WERI-Rb-1 (cell line): ENCODE measurements at regions not wholly inside any gene's neighbourhood (a gene's known extent, or its start where the extent isn't known, plus 50 kb on each side); places are given as distances from the start of the nearest gene placed in this dataset.
A peak's percentile ranks its signal among the peaks of the same experiment; 100 is the strongest.

Experiments used
- DNase-seq: peaks from one replicate; pipeline ENCODE4 v3.0.0-alpha.2; 2020
- H3K27ac ChIP-seq: fragments of 250-450 bp; sonication (Bioruptor Pico); 2 replicates; pipeline ENCODE4 v1.5.1; 2020; ENCODE audit warnings: mild to moderate bottlenecking, moderate library complexity
- H3K27me3 ChIP-seq: fragments of 250-450 bp; sonication (Bioruptor Pico); 2 replicates; pipeline ENCODE4 v1.5.1; 2021; ENCODE audit warnings: mild to moderate bottlenecking, low read depth, moderate library complexity; ENCODE audit not compliant: insufficient read depth, severe bottlenecking
- H3K36me3 ChIP-seq: fragments of 250-450 bp; sonication (Bioruptor Pico); 2 replicates; pipeline ENCODE4 v1.5.1; 2020; ENCODE audit warnings: mild to moderate bottlenecking, moderate library complexity
- H3K4me3 ChIP-seq: 2 replicates; pipeline ENCODE4 v1.5.1; 2011; ENCODE audit warnings: low read depth, mild to moderate bottlenecking, control low read depth, low read length
- H3K9me3 ChIP-seq: fragments of 250-450 bp; sonication (Bioruptor Pico); 2 replicates; pipeline ENCODE4 v1.5.1; 2021; ENCODE audit warnings: mild to moderate bottlenecking, moderate library complexity; ENCODE audit not compliant: severe bottlenecking
- CTCF ChIP-seq: IDR thresholded peaks from 2 replicates; pipeline ENCODE4 v1.5.1; 2011; ENCODE audit warnings: low read depth, mild to moderate bottlenecking, control low read depth, inconsistent platforms, low read length

- H3K36me3 ChIP-seq = no peaks in the 10 kb centered on the region
- H3K27ac ChIP-seq = no peak overlapping the region
- H3K27me3 ChIP-seq = no peaks in the 10 kb centered on the region
- DNase-seq = no peak
- no peak for TF ChIP-seq CTCF
- no peaks in the 10 kb centered on the region for H3K9me3 ChIP-seq
- H3K4me3 ChIP-seq = no peak overlapping the region
Measured at GRCh38 chr22:48982321-48982905, 845.3 kb downstream of the BRD1 start.

DNA sequence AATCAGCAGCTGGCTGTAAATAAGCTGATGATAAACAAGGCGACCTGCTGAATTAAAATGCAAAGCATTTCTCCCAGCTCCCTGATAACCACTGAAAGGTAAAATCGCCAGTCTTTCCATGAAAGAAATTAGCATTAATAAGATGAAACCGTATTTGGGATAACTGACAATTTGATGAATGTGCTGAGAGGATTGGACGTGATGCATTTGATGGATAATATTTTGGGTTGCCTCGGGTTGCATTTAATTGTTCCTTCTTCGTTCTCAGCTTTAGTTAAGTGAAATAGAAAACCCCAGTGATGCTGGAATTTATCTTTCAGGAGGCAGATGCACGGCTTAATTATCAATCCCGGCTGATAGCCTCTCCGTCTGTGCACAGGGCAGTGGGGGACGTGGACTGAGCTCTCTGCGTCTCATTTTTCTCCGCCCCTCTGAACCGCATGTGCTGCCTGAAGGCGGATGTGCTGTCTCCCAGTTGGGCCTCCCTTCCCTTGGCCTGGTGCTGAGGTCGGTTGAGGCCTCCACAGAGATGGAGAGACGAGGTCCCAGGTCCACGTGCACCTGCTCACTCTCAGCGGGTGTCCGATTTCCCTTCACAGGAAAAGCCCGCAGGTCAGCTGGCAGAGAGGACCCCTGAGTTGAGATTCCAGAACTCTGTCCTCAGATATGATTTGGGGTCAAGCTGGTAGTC lies 846.2 kb downstream of the BRD1 start:
- no peaks in the 10 kb centered on the region for H3K27me3 ChIP-seq
- no peak overlapping the region for H3K27ac ChIP-seq
- peak; percentile 65 for DNase-seq
- no peaks in the 10 kb centered on the region for H3K36me3 ChIP-seq
- H3K4me3 ChIP-seq = no peak overlapping the region
- no peaks in the 10 kb centered on the region for H3K9me3 ChIP-seq
- TF ChIP-seq CTCF = no peak

- H3K36me3 ChIP-seq = no peaks in the 10 kb centered on the region
- no peak overlapping the region for H3K4me3 ChIP-seq
- no peaks in the 10 kb centered on the region for H3K9me3 ChIP-seq
- H3K27me3 ChIP-seq = no peaks in the 10 kb centered on the region
- DNase-seq = no peak
- H3K27ac ChIP-seq = no peak overlapping the region
- TF ChIP-seq CTCF = no peak
Measured at GRCh38 chr22:48980918-48981317, 846.8 kb downstream of the BRD1 start.

DNA sequence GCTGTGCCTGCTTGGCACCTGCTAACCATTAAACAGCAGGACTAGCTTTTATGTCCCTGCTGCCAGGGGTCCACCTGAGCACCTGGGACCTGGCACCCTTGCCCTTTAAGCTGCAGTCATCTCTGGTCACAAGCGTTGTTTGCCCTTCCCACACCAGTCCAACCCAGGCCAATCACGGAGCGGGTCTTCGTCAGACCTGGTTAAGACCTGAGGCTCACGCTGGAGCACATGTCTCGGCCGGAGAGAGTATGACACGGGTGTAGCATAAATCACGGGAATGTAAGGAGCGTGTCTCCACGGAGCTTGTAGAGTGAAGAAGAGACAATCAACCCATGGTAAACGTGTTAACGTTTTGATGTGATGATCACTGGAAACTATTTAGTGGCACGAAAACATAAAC lies 847.3 kb downstream of the BRD1 start:
- Histone ChIP-seq H3K27ac (no peak overlapping the region), H3K36me3 (no peaks in the 10 kb centered on the region), H3K9me3 (no peaks in the 10 kb centered on the region), H3K4me3 (no peak overlapping the region), H3K27me3 (no peaks in the 10 kb centered on the region)
- no peak for TF ChIP-seq CTCF
- no peak for DNase-seq

- no peaks in the 10 kb centered on the region for H3K27me3 ChIP-seq
- DNase-seq = no peak
- no peak overlapping the region for H3K4me3 ChIP-seq
- H3K27ac ChIP-seq = no peak overlapping the region
- no peaks in the 10 kb centered on the region for H3K36me3 ChIP-seq
- TF ChIP-seq CTCF = peak; percentile 34; the same call in 1 of the 2 replicates
- no peaks in the 10 kb centered on the region for H3K9me3 ChIP-seq
Measured at GRCh38 chr22:48979482-48979881, 848.2 kb downstream of the BRD1 start.
